H9 (cell line): ENCODE measurements at regions not wholly inside any gene's neighbourhood (a gene's known extent, or its start where the extent isn't known, plus 50 kb on each side); places are given as distances from the start of the nearest gene placed in this dataset.

Experiments used
- DNase-seq: peaks from one replicate; pipeline ENCODE4 v3.0.0-alpha.2; 2017
- H2AFZ ChIP-seq: one replicate; pipeline ENCODE4 v1.6.1; 2013; ENCODE audit warnings: mild to moderate bottlenecking, low read length, control low read depth, moderate library complexity
- H2AK5ac ChIP-seq: 2 replicates; pipeline ENCODE4 v1.6.1; 2013; ENCODE audit warnings: low read length, control low read depth, mixed read lengths; ENCODE audit not compliant: insufficient read length
- H2BK120ac ChIP-seq: one replicate; pipeline ENCODE4 v1.6.1; 2013; ENCODE audit warnings: low read depth, mild to moderate bottlenecking, low read length, control low read depth, inconsistent platforms; ENCODE audit not compliant: poor library complexity, severe bottlenecking
- H2BK12ac ChIP-seq: 2 replicates; pipeline ENCODE4 v1.6.1; 2013; ENCODE audit warnings: low read length, control low read depth, mixed read lengths, low read depth; ENCODE audit not compliant: insufficient read length
- H2BK15ac ChIP-seq: 2 replicates; pipeline ENCODE4 v1.6.1; 2013; ENCODE audit warnings: low read depth, low read length, control low read depth
- H2BK20ac ChIP-seq: one replicate; pipeline ENCODE4 v1.6.1; 2013; ENCODE audit warnings: low read depth, mild to moderate bottlenecking, low read length, control low read depth, inconsistent platforms; ENCODE audit not compliant: poor library complexity, severe bottlenecking
- H2BK5ac ChIP-seq: 2 replicates; pipeline ENCODE4 v1.6.1; 2013; ENCODE audit warnings: low read length, control low read depth, mixed read lengths; ENCODE audit not compliant: insufficient read length
- H3K14ac ChIP-seq: 2 replicates; pipeline ENCODE4 v1.6.1; 2013; ENCODE audit warnings: low read length, control low read depth; ENCODE audit not compliant: insufficient read depth
- H3K18ac ChIP-seq: 2 replicates; pipeline ENCODE4 v1.6.1; 2013; ENCODE audit warnings: low read depth, mild to moderate bottlenecking, mixed read lengths, low read length, control low read depth; ENCODE audit not compliant: insufficient read length
- H3K23ac ChIP-seq: 2 replicates; pipeline ENCODE4 v1.6.1; 2013; ENCODE audit warnings: low read length, control low read depth, mixed read lengths, low read depth; ENCODE audit not compliant: insufficient read length
- H3K23me2 ChIP-seq: 2 replicates; pipeline ENCODE4 v1.6.1; 2013; ENCODE audit warnings: low read depth, mild to moderate bottlenecking, mixed read lengths, low read length, control low read depth; ENCODE audit not compliant: insufficient read length, poor library complexity, severe bottlenecking
- H3K27ac ChIP-seq: 2 replicates; pipeline ENCODE4 v1.5.1; 2013; ENCODE audit warnings: low read length, control low read depth, mixed read lengths, low read depth; ENCODE audit not compliant: insufficient read length
- H3K27me3 ChIP-seq: 2 replicates; pipeline ENCODE4 v1.6.1; 2013; ENCODE audit warnings: low read length, control low read depth, inconsistent platforms; ENCODE audit not compliant: insufficient read depth
- H3K4ac ChIP-seq: 2 replicates; pipeline ENCODE4 v1.6.1; 2013; ENCODE audit warnings: low read depth, mild to moderate bottlenecking, control low read depth, inconsistent platforms, low read length, moderate library complexity
- H3K4me1 ChIP-seq: 2 replicates; pipeline ENCODE4 v1.6.1; 2013; ENCODE audit warnings: low read length, control low read depth, inconsistent platforms; ENCODE audit not compliant: insufficient read depth
- H3K4me2 ChIP-seq: 2 replicates; pipeline ENCODE4 v1.6.1; 2013; ENCODE audit warnings: low read length, control low read depth, mixed read lengths; ENCODE audit not compliant: insufficient read length, insufficient read depth
- H3K56ac ChIP-seq: 2 replicates; pipeline ENCODE4 v1.6.1; 2013; ENCODE audit warnings: low read depth, mild to moderate bottlenecking, mixed read lengths, low read length, control low read depth; ENCODE audit not compliant: insufficient read length
- H3K79me1 ChIP-seq: 2 replicates; pipeline ENCODE4 v1.6.1; 2013; ENCODE audit warnings: low read depth, mild to moderate bottlenecking, moderate library complexity, low read length, control low read depth, inconsistent platforms; ENCODE audit not compliant: insufficient read depth, poor library complexity, severe bottlenecking
- H3K79me2 ChIP-seq: 2 replicates; pipeline ENCODE4 v1.6.1; 2013; ENCODE audit warnings: low read length, control low read depth, inconsistent platforms; ENCODE audit not compliant: insufficient read depth
- H3K9ac ChIP-seq: 2 replicates; pipeline ENCODE4 v1.6.1; 2013; ENCODE audit warnings: low read length, control low read depth, mixed read lengths; ENCODE audit not compliant: insufficient read length; ENCODE audit errors: extremely low read depth
- H3K9me3 ChIP-seq: one replicate; pipeline ENCODE4 v1.6.1; 2013; ENCODE audit warnings: low read depth, low read length, inconsistent platforms; ENCODE audit not compliant: control insufficient read depth
- H3T11ph ChIP-seq: one replicate; pipeline ENCODE4 v1.6.1; 2013; ENCODE audit warnings: mild to moderate bottlenecking, low read length, control low read depth, inconsistent platforms
- H4K20me1 ChIP-seq: one replicate; pipeline ENCODE4 v1.6.1; 2013; ENCODE audit not compliant: control insufficient read depth, insufficient read length, insufficient read depth
- H4K5ac ChIP-seq: 2 replicates; pipeline ENCODE4 v1.6.1; 2013; ENCODE audit warnings: low read depth, mild to moderate bottlenecking, mixed read lengths, low read length, control low read depth; ENCODE audit not compliant: insufficient read length
- H4K8ac ChIP-seq: replicated peaks from 2 replicates; pipeline ENCODE4 v1.6.1; 2013; ENCODE audit warnings: low read length, control low read depth, mixed read lengths, low read depth; ENCODE audit not compliant: insufficient read length
- H4K91ac ChIP-seq: 2 replicates; pipeline ENCODE4 v1.6.1; 2013; ENCODE audit warnings: low read depth, mild to moderate bottlenecking, moderate library complexity, mixed read lengths, low read length, control low read depth; ENCODE audit not compliant: insufficient read length
- H3K27ac Mint-ChIP-seq, 3 experiments: 2 replicates in 2 of 3; 3 replicates in 1 of 3; pipeline ENCODE4 v1.8.0; 2020 to 2021; ENCODE audit warnings: mixed read lengths in 3 of 3, mild to moderate bottlenecking in 1 of 3, moderate library complexity in 1 of 3
- H3K27me3 Mint-ChIP-seq: 2 replicates; pipeline ENCODE4 v1.8.0; 2021; ENCODE audit warnings: low read depth, mild to moderate bottlenecking, moderate library complexity, mixed read lengths
- H3K36me3 Mint-ChIP-seq, 3 experiments: 2 replicates in 2 of 3; 3 replicates in 1 of 3; pipeline ENCODE4 v1.8.0; 2020 to 2021; ENCODE audit warnings: low read depth in 3 of 3, mixed read lengths in 3 of 3; ENCODE audit not compliant: insufficient read depth in 1 of 3
- H3K4me1 Mint-ChIP-seq, 2 experiments: 2 replicates each; pipeline ENCODE4 v1.8.0; 2020; ENCODE audit warnings: mixed read lengths in 2 of 2
- H3K4me3 Mint-ChIP-seq, 2 experiments: 2 replicates in 1 of 2; 3 replicates in 1 of 2; pipeline ENCODE4 v1.8.0; 2020 to 2021; ENCODE audit warnings: mild to moderate bottlenecking in 2 of 2, mixed read lengths in 2 of 2, moderate library complexity in 1 of 2
- H3K9me3 Mint-ChIP-seq, 2 experiments: 2 replicates in 1 of 2; 3 replicates in 1 of 2; pipeline ENCODE4 v1.8.0; 2020; ENCODE audit warnings: mild to moderate bottlenecking in 2 of 2, mixed read lengths in 2 of 2, moderate library complexity in 1 of 2
- WGBS: extraction: QIAGEN DNeasy Blood & Tissue Kit; methylation state at CpG from one replicate; pipeline ENCODE4 v1.1.7; 2013; ENCODE audit warnings: missing lambda C conversion rate, low lambda C conversion rate, mixed read lengths; ENCODE audit not compliant: insufficient read length; ENCODE audit errors: extremely low coverage; 5-methylcytosine and 5-hydroxymethylcytosine counted together
- TF ChIP-seq, protein P1 (sequence below): fragments of 200-600 bp; sonication (generic); conservative IDR thresholded peaks from 3 replicates; pipeline ENCODE4 v1.8.0; 2021; ENCODE audit warnings: antibody characterized with exemption, mild to moderate bottlenecking

DNA sequence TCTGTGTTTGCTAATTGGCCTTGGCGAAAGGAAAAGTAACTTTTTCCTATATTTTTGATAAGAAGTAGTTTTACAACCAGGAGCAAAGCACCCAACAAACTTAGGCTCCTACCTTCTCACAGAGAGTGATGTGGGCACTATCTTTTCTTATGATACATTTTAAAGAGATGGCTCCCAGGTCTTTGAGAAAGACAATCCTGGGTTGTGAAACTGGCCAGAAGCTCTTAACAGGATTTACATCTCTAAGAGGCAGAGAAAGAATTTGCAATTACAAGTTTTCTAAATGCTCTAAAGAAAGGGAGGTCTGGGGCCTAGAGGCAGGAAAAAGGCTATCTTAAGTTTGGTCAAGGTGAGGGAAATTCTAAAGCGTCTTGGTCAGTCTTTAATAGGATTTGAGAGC lies 609.7 kb downstream of the VGLL3 start:
- TF ChIP-seq, protein P1, sequence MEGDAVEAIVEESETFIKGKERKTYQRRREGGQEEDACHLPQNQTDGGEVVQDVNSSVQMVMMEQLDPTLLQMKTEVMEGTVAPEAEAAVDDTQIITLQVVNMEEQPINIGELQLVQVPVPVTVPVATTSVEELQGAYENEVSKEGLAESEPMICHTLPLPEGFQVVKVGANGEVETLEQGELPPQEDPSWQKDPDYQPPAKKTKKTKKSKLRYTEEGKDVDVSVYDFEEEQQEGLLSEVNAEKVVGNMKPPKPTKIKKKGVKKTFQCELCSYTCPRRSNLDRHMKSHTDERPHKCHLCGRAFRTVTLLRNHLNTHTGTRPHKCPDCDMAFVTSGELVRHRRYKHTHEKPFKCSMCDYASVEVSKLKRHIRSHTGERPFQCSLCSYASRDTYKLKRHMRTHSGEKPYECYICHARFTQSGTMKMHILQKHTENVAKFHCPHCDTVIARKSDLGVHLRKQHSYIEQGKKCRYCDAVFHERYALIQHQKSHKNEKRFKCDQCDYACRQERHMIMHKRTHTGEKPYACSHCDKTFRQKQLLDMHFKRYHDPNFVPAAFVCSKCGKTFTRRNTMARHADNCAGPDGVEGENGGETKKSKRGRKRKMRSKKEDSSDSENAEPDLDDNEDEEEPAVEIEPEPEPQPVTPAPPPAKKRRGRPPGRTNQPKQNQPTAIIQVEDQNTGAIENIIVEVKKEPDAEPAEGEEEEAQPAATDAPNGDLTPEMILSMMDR = no peak
- no peak overlapping the region for H3K56ac ChIP-seq
- H4K91ac ChIP-seq = no peak overlapping the region
- H3T11ph ChIP-seq = no peak overlapping the region
- H2BK120ac ChIP-seq = no peak overlapping the region
- H2BK15ac ChIP-seq = no peak overlapping the region
- no peak overlapping the region for H3K4me2 ChIP-seq
- H3K36me3 Mint-ChIP-seq = peaks cover 0 to 16% (median 0%) of the 10 kb centered on the region in 3 experiments; a peak in 5 of 7 replicates
- no peak overlapping the region for H2BK20ac ChIP-seq
- no peak overlapping the region for H3K4ac ChIP-seq
- H3K4me1 ChIP-seq = peaks cover 3% of the 10 kb centered on the region; the same call in 1 of the 2 replicates
- no peak overlapping the region for H3K18ac ChIP-seq
- no peaks in the 10 kb centered on the region for H3K27me3 Mint-ChIP-seq
- H3K9me3 Mint-ChIP-seq = peaks cover 0 to 2% of the 10 kb centered on the region in 2 experiments; a peak in 1 of 5 replicates
- no CpG with 5 or more reads among the region's 2 CpGs for WGBS
- H2BK12ac ChIP-seq = no peak overlapping the region
- H3K14ac ChIP-seq = no peak overlapping the region
- H4K20me1 ChIP-seq = no peaks in the 10 kb centered on the region
- H3K9ac ChIP-seq = no peak overlapping the region
- no peak overlapping the region for H4K8ac ChIP-seq
- H2AFZ ChIP-seq = no peak overlapping the region
- DNase-seq = no peak
- no peaks in the 10 kb centered on the region for H3K23me2 ChIP-seq
- H2AK5ac ChIP-seq = no peak overlapping the region
- no peak overlapping the region for H4K5ac ChIP-seq
- H3K79me2 ChIP-seq = no peaks in the 10 kb centered on the region
- no peak overlapping the region; a peak in 1 of 5 replicates for H3K4me3 Mint-ChIP-seq
- H3K27me3 ChIP-seq = no peaks in the 10 kb centered on the region
- no peaks in the 10 kb centered on the region for H3K79me1 ChIP-seq
- peak overlapping the region in 1 of 3 experiments; percentile 97; a peak in 2 of 7 replicates for H3K27ac Mint-ChIP-seq
- H2BK5ac ChIP-seq = no peak overlapping the region
- H3K4me1 Mint-ChIP-seq = peaks cover 40 to 43% of the 10 kb centered on the region in 2 experiments
- no peaks in the 10 kb centered on the region for H3K9me3 ChIP-seq
- no peak overlapping the region for H3K27ac ChIP-seq
- no peak overlapping the region for H3K23ac ChIP-seq
